Colonic mucosa (tissue), 4 donors: ENCODE measurements at regions not wholly inside any gene's neighbourhood (a gene's known extent, or its start where the extent isn't known, plus 50 kb on each side); places are given as distances from the start of the nearest gene placed in this dataset.
"Not testable (repeated sequence)": the region's sequence is repeated elsewhere in the genome, so short reads cannot be mapped to it uniquely, and the experiment has no call there.

Experiments
- DNase-seq: peaks from one replicate; pipeline ENCODE4 v3.0.0-alpha.2; 2020
- H3K27ac ChIP-seq: fragments of 200-600 bp; one replicate; pipeline ENCODE4 v1.8.0; 2021
- H3K27me3 ChIP-seq: fragments of 200-600 bp; one replicate; pipeline ENCODE4 v1.8.0; 2021
- H3K36me3 ChIP-seq: fragments of 200-600 bp; one replicate; pipeline ENCODE4 v1.8.0; 2021
- H3K4me1 ChIP-seq: fragments of 200-600 bp; one replicate; pipeline ENCODE4 v1.8.0; 2021; ENCODE audit warnings: mild to moderate bottlenecking
- H3K4me3 ChIP-seq: fragments of 200-600 bp; one replicate; pipeline ENCODE4 v1.8.0; 2021
- H3K9ac ChIP-seq, 2 donors: one replicate each; pipeline ENCODE4 v1.7.0; 2013; ENCODE audit warnings: control low read depth in 2 of 2, low read depth in 2 of 2, low read length in 2 of 2
- H3K9me3 ChIP-seq: fragments of 200-600 bp; one replicate; pipeline ENCODE4 v1.8.0; 2021
- intact Hi-C: fragments of 100-400 bp; cut with DNase I; formaldehyde crosslinking; loops from one replicate; pipeline ENCODE4 v1.14.1; 2022
- TF ChIP-seq, protein P1 (sequence below): fragments of 200-600 bp; IDR thresholded peaks from one replicate; pipeline ENCODE4 v1.8.0; 2022; ENCODE audit warnings: antibody characterized with exemption, mild to moderate bottlenecking
- donor health status: healthy.
- donor health status: DM: no; HTN: no; CAD: no.
- donor health status: DM: no; HTN: no; CAD: no.

DNA sequence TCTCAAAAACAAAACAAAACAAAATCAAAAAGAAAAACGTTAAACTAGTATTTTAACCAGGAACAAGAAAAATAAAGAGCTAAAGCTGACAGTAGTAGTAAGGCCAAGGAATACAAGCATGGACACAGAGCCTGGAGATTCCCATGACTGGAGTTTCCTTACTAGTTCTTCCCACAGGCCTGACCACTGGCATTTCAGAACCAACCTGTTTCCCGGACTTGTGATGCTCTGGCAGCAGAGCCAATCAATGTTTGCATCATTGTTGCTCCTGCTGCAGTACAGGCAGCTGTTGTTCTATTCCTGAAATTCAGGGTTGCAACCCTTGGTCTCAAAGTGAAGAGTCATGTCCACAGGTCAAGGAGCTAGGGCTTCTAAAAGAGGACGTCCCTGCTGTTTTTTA lies 111.3 kb upstream of the WARS2 start:
- no peak for DNase-seq
- H3K27ac ChIP-seq = no peak overlapping the region
- TF ChIP-seq, protein P1, sequence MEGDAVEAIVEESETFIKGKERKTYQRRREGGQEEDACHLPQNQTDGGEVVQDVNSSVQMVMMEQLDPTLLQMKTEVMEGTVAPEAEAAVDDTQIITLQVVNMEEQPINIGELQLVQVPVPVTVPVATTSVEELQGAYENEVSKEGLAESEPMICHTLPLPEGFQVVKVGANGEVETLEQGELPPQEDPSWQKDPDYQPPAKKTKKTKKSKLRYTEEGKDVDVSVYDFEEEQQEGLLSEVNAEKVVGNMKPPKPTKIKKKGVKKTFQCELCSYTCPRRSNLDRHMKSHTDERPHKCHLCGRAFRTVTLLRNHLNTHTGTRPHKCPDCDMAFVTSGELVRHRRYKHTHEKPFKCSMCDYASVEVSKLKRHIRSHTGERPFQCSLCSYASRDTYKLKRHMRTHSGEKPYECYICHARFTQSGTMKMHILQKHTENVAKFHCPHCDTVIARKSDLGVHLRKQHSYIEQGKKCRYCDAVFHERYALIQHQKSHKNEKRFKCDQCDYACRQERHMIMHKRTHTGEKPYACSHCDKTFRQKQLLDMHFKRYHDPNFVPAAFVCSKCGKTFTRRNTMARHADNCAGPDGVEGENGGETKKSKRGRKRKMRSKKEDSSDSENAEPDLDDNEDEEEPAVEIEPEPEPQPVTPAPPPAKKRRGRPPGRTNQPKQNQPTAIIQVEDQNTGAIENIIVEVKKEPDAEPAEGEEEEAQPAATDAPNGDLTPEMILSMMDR = no peak
- no peak overlapping the region for H3K4me3 ChIP-seq
- intact Hi-C loops = no loop called here
- H3K9ac ChIP-seq = no peak overlapping the region
- H3K4me1 ChIP-seq = no peaks in the 10 kb centered on the region
- H3K9me3 ChIP-seq = no peaks in the 10 kb centered on the region
- no peaks in the 10 kb centered on the region for H3K27me3 ChIP-seq
- H3K36me3 ChIP-seq = no peaks in the 10 kb centered on the region

DNA sequence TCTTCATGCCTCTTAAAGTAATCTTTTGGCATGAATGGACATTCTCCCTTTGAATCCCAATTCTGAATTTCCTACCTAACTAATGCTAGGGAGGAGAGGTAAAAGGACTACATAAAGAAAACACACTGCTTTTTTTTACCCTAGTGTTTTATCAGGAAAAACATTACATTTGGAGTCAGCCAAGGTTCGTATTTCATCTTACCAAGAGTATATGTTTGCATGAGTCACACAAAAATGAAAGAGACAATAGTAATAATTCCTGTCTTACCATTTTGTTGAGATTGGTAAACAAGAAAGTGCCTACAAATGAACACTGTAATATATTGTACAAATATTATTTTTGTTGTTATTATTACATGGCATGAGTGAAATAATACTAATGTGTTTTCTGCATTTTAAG lies 112.9 kb upstream of the WARS2 start:
- Histone ChIP-seq H3K9ac (no peak overlapping the region), H3K27me3 (no peaks in the 10 kb centered on the region), H3K4me1 (no peaks in the 10 kb centered on the region), H3K36me3 (no peaks in the 10 kb centered on the region), H3K27ac (no peak overlapping the region), H3K9me3 (no peaks in the 10 kb centered on the region), H3K4me3 (no peak overlapping the region)
- TF ChIP-seq, protein P1 = no peak
- intact Hi-C loops = no loop called here
- DNase-seq = no peak

DNA sequence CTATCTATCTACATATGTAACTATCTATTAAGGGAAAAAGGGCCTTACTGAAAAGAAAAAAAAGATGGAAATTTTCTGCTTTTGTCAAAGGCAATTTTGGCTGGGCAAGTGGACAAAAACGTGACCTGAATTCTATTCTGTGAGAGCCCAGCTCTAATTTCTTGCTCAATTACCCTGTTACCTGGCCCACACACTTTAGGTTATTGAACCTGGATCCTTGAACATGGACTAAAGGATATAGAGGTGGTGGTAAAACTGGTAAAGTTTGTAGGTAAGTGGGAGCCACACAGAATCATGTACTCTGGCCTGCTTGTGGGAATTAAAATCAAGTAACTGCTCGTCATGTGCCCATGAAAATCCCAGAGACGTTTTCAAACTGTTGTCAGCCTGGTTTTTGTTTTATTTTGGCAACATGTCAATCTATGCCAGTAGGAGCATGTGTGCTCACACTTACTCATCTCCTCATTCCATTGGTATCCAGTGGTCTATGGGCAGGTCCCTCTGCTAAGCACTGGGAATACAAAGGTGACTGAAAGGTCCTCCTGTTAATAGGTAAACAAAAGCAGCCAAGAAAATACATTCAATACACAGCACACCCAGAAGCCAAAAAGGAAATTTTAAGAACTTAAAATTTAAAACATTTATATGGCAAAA lies 113.7 kb upstream of the WARS2 start:
- Histone ChIP-seq H3K9me3 (no peaks in the 10 kb centered on the region), H3K9ac (no peak overlapping the region), H3K4me3 (no peak overlapping the region), H3K27me3 (no peaks in the 10 kb centered on the region), H3K27ac (no peak overlapping the region), H3K4me1 (no peaks in the 10 kb centered on the region), H3K36me3 (no peaks in the 10 kb centered on the region)
- TF ChIP-seq, protein P1 = no peak
- no peak for DNase-seq
- intact Hi-C loops = no loop called here

- H3K27me3 ChIP-seq, intact Hi-C loops, H3K36me3 ChIP-seq, H3K27ac ChIP-seq, H3K4me3 ChIP-seq, DNase-seq, H3K9ac ChIP-seq, H3K4me1 ChIP-seq, H3K9me3 ChIP-seq: not testable (repeated sequence)
Measured at GRCh38 chr1:119256089-119256488, 112.5 kb upstream of the HAO2 start.

DNA sequence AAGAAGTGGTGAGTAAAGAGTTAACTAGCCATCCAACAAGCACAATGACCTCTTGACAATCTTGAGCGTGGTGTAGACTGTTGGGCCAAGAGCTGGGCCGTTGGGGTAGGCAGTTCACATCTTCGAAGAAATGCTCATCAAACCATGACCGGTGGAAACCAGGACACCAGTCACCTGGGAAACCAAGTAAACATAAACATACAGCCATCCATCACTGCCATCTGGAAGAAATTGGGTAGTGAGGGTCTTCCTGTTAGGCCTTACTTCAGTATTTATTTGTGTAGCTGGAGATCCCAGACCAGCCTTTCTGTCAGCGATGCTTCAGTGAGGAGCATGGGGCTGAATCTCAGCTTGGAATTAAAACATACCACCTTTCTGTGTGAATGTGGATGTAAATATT lies 108.1 kb upstream of the HAO2 start:
- Histone ChIP-seq H3K27ac (no peak overlapping the region), H3K4me1 (no peaks in the 10 kb centered on the region), H3K4me3 (no peak overlapping the region), H3K36me3 (no peaks in the 10 kb centered on the region), H3K9ac (no peak overlapping the region), H3K9me3 (no peaks in the 10 kb centered on the region), H3K27me3 (no peaks in the 10 kb centered on the region)
- TF ChIP-seq, protein P1 = no peak
- intact Hi-C loops = no loop called here
- DNase-seq = no peak

- H3K27me3 ChIP-seq = no peaks in the 10 kb centered on the region
- TF ChIP-seq, protein P1 = no peak
- H3K4me3 ChIP-seq = no peak overlapping the region
- no peaks in the 10 kb centered on the region for H3K36me3 ChIP-seq
- H3K4me1 ChIP-seq = no peaks in the 10 kb centered on the region
- no peak for DNase-seq
- H3K9ac ChIP-seq = no peak overlapping the region
- no peaks in the 10 kb centered on the region for H3K9me3 ChIP-seq
- intact Hi-C loops = no loop called here
- H3K27ac ChIP-seq = no peak overlapping the region
Measured at GRCh38 chr1:119266386-119266785, 102.2 kb upstream of the HAO2 start.
